BLaER1 treated with 17β-estradiol and CSF1 and Interleukin-3, amounts not matched to agents 10 nM and 100 nM (cell line): ENCODE measurements at regions not wholly inside any gene's neighbourhood (a gene's known extent, or its start where the extent isn't known, plus 50 kb on each side); places are given as distances from the start of the nearest gene placed in this dataset.
"Not testable (repeated sequence)": the region's sequence is repeated elsewhere in the genome, so short reads cannot be mapped to it uniquely, and the experiment has no call there.

Source experiments
- H3K27ac ChIP-seq, 11 experiments: shearing (Covaris generic); formaldehyde crosslinking; 2 replicates each; pipeline ENCODE4 v1.8.1; 2022
- H3K27me3 ChIP-seq, 11 experiments: shearing (Covaris generic); formaldehyde crosslinking; 2 replicates each; pipeline ENCODE4 v1.8.1; 2022
- H3K36me3 ChIP-seq, 11 experiments: shearing (Covaris generic); formaldehyde crosslinking; 2 replicates each; pipeline ENCODE4 v1.8.1; 2022
- H3K4me1 ChIP-seq, 10 experiments: shearing (Covaris generic); formaldehyde crosslinking; 2 replicates each; pipeline ENCODE4 v1.8.1; 2022
- H3K4me2 ChIP-seq, 11 experiments: shearing (Covaris generic); formaldehyde crosslinking; 2 replicates each; pipeline ENCODE4 v1.8.1; 2022
- H3K4me3 ChIP-seq, 10 experiments: shearing (Covaris generic); formaldehyde crosslinking; 2 replicates each; pipeline ENCODE4 v1.8.1; 2022
- H3K9ac ChIP-seq, 11 experiments: shearing (Covaris generic); formaldehyde crosslinking; 2 replicates each; pipeline ENCODE4 v1.8.1; 2022
- H3K9me3 ChIP-seq, 11 experiments: shearing (Covaris generic); formaldehyde crosslinking; replicated peaks in 1 of 11; 2 replicates each; pipeline ENCODE4 v1.8.1; 2022
- H4K20me1 ChIP-seq, 11 experiments: shearing (Covaris generic); formaldehyde crosslinking; 2 replicates each; pipeline ENCODE4 v1.8.1; 2022
- Cebpa-rat ChIP-seq, 11 experiments: shearing (Covaris generic); IDR thresholded peaks; 2 replicates each; pipeline ENCODE4 v1.8.1; 2022

GRCh38 chr2:226295123-226295522 lies 504.5 kb downstream of the IRS1 start:
- H3K9me3 ChIP-seq: peaks cover 27 to 44% (median 34%) of the 10 kb centered on the region in 11 experiments
- no peaks in the 10 kb centered on the region for H4K20me1 ChIP-seq
- peaks cover 0 to 7% (median 0%) of the 10 kb centered on the region in 10 experiments; a peak in 6 of 20 replicates for H3K4me1 ChIP-seq
- H3K27ac ChIP-seq: no peak overlapping the region
- no peak overlapping the region for H3K4me3 ChIP-seq
- TF ChIP-seq Cebpa-rat (IDR thresholded peaks at IDR 0.05): no peak
- no peak overlapping the region for H3K9ac ChIP-seq
- no peaks in the 10 kb centered on the region for H3K36me3 ChIP-seq
- H3K27me3 ChIP-seq: no peaks in the 10 kb centered on the region
- no peak overlapping the region; a peak in 1 of 22 replicates for H3K4me2 ChIP-seq

GRCh38 chr2:226291281-226291680 lies 508.3 kb downstream of the IRS1 start:
- not testable (repeated sequence) for H3K4me3 ChIP-seq
- H3K9me3 ChIP-seq: peaks cover 27 to 48% (median 39%) of the 10 kb centered on the region in 11 experiments

GRCh38 chr2:226286916-226287315 lies 512.7 kb downstream of the IRS1 start:
- Histone ChIP-seq H3K4me2 (peak overlapping the region in 6 of 11 experiments; percentile 3 to 44 (median 27); a peak in 6 of 22 replicates), H3K4me1 (peaks cover 0 to 10% (median 7%) of the 10 kb centered on the region in 10 experiments; a peak in 10 of 20 replicates), H3K27ac (no peak overlapping the region)

More at GRCh38 chr2:226291281-226291680, 508.3 kb downstream of the IRS1 start:
- H3K4me2 ChIP-seq, H3K9ac ChIP-seq, H3K27ac ChIP-seq, H3K36me3 ChIP-seq, H3K27me3 ChIP-seq, H4K20me1 ChIP-seq: not testable (repeated sequence)
- peaks cover 0 to 14% (median 7%) of the 10 kb centered on the region in 10 experiments; a peak in 10 of 20 replicates for H3K4me1 ChIP-seq

GRCh38 chr2:226283796-226284195 lies 515.8 kb downstream of the IRS1 start:
- no peak overlapping the region for H3K9ac ChIP-seq
- no peak for TF ChIP-seq Cebpa-rat (IDR thresholded peaks at IDR 0.05)
- H3K36me3 ChIP-seq: no peaks in the 10 kb centered on the region
- H3K4me3 ChIP-seq: no peak overlapping the region
- H3K9me3 ChIP-seq: peaks cover 0 to 17% (median 5%) of the 10 kb centered on the region in 11 experiments; a peak in 5 of 22 replicates
- no peaks in the 10 kb centered on the region for H3K27me3 ChIP-seq
- H3K4me1 ChIP-seq: peaks cover 0 to 10% (median 7%) of the 10 kb centered on the region in 10 experiments; a peak in 10 of 20 replicates
- H3K27ac ChIP-seq: no peak overlapping the region
- H3K4me2 ChIP-seq: no peak overlapping the region
- no peaks in the 10 kb centered on the region for H4K20me1 ChIP-seq

More at GRCh38 chr2:226286916-226287315, 512.7 kb downstream of the IRS1 start:
- H4K20me1 ChIP-seq: no peaks in the 10 kb centered on the region
- H3K36me3 ChIP-seq: no peaks in the 10 kb centered on the region
- H3K9ac ChIP-seq: no peak overlapping the region
- peaks cover 18 to 25% (median 23%) of the 10 kb centered on the region in 11 experiments for H3K9me3 ChIP-seq
- H3K27me3 ChIP-seq: no peaks in the 10 kb centered on the region
- H3K4me3 ChIP-seq: no peak overlapping the region
- no peak for TF ChIP-seq Cebpa-rat (IDR thresholded peaks at IDR 0.05)

GRCh38 chr2:226282151-226282550 lies 517.5 kb downstream of the IRS1 start:
- Histone ChIP-seq H3K4me1 (peaks cover 0 to 3% (median 1%) of the 10 kb centered on the region in 10 experiments; a peak in 8 of 20 replicates), H3K4me2 (no peak overlapping the region), H3K9ac (no peak overlapping the region), H4K20me1 (no peaks in the 10 kb centered on the region), H3K4me3 (no peak overlapping the region), H3K27me3 (no peaks in the 10 kb centered on the region), H3K9me3 (peaks cover 0 to 12% (median 0%) of the 10 kb centered on the region in 11 experiments; a peak in 1 of 22 replicates), H3K27ac (no peak overlapping the region), H3K36me3 (no peaks in the 10 kb centered on the region)
- no peak for TF ChIP-seq Cebpa-rat (IDR thresholded peaks at IDR 0.05)

GRCh38 chr2:226280136-226280535 lies 519.5 kb downstream of the IRS1 start:
- not testable (repeated sequence) for H4K20me1 ChIP-seq, H3K27ac ChIP-seq, H3K4me2 ChIP-seq, H3K4me1 ChIP-seq, H3K9ac ChIP-seq, H3K27me3 ChIP-seq, H3K4me3 ChIP-seq, H3K36me3 ChIP-seq
- H3K9me3 ChIP-seq: 0 out of 22 replicates have a peak, but pooled peaks cover 0 to 12% (median 0%) of the 10 kb centered on the region in 11 experiments

- no peak for TF ChIP-seq Cebpa-rat (IDR thresholded peaks at IDR 0.05)
- no peak overlapping the region for H3K4me3 ChIP-seq
- H3K27me3 ChIP-seq: no peaks in the 10 kb centered on the region
- no peak overlapping the region for H3K4me2 ChIP-seq
- H3K36me3 ChIP-seq: no peaks in the 10 kb centered on the region
- no peak overlapping the region for H3K9ac ChIP-seq
- no peaks in the 10 kb centered on the region for H4K20me1 ChIP-seq
- no peak overlapping the region for H3K27ac ChIP-seq
- peaks cover 0 to 7% (median 0%) of the 10 kb centered on the region in 10 experiments; a peak in 1 of 20 replicates for H3K4me1 ChIP-seq
- H3K9me3 ChIP-seq: 0 out of 22 replicates have a peak, but pooled peaks cover 0 to under 1% (median 0%) of the 10 kb centered on the region in 11 experiments
These were observed 524.4 kb downstream of the IRS1 start for GRCh38 chr2:226275215-226275614.

- H3K27ac ChIP-seq: no peak overlapping the region
- H3K36me3 ChIP-seq: no peaks in the 10 kb centered on the region
- no peak overlapping the region for H3K9ac ChIP-seq
- no peaks in the 10 kb centered on the region for H4K20me1 ChIP-seq
- no peak overlapping the region for H3K4me3 ChIP-seq
- no peak for TF ChIP-seq Cebpa-rat (IDR thresholded peaks at IDR 0.05)
- H3K4me1 ChIP-seq: peaks cover 0 to 7% (median 0%) of the 10 kb centered on the region in 10 experiments; a peak in 1 of 20 replicates
- no peaks in the 10 kb centered on the region for H3K27me3 ChIP-seq
- H3K9me3 ChIP-seq: no peaks in the 10 kb centered on the region
- H3K4me2 ChIP-seq: no peak overlapping the region
These were observed 525.5 kb downstream of the IRS1 start for GRCh38 chr2:226274143-226274542.

GRCh38 chr2:226273440-226273839 lies 526.2 kb downstream of the IRS1 start:
- Histone ChIP-seq H3K36me3 (no peaks in the 10 kb centered on the region), H3K9me3 (no peaks in the 10 kb centered on the region)

GRCh38 chr2:226272435-226272834 lies 527.2 kb downstream of the IRS1 start:
- H3K4me1 ChIP-seq: peaks cover 0 to 7% (median 0%) of the 10 kb centered on the region in 10 experiments; a peak in 1 of 20 replicates
- H3K4me2 ChIP-seq: no peak overlapping the region
- no peak overlapping the region for H3K27ac ChIP-seq

More at GRCh38 chr2:226273440-226273839, 526.2 kb downstream of the IRS1 start:
- TF ChIP-seq Cebpa-rat (IDR thresholded peaks at IDR 0.05): no peak
- Histone ChIP-seq H3K9ac (no peak overlapping the region), H3K4me1 (peaks cover 0 to 7% (median 0%) of the 10 kb centered on the region in 10 experiments; a peak in 1 of 20 replicates), H3K4me3 (no peak overlapping the region), H3K27me3 (no peaks in the 10 kb centered on the region), H3K4me2 (no peak overlapping the region), H4K20me1 (no peaks in the 10 kb centered on the region), H3K27ac (no peak overlapping the region)

More at GRCh38 chr2:226272435-226272834, 527.2 kb downstream of the IRS1 start:
- Histone ChIP-seq H4K20me1 (no peaks in the 10 kb centered on the region), H3K36me3 (no peaks in the 10 kb centered on the region), H3K4me3 (no peak overlapping the region), H3K9ac (no peak overlapping the region), H3K9me3 (no peaks in the 10 kb centered on the region), H3K27me3 (no peaks in the 10 kb centered on the region)
- no peak for TF ChIP-seq Cebpa-rat (IDR thresholded peaks at IDR 0.05)
